GM19438 (cell line): ENCODE measurements at regions not wholly inside any gene's neighbourhood (a gene's known extent, or its start where the extent isn't known, plus 50 kb on each side); places are given as distances from the start of the nearest gene placed in this dataset.
"Not testable (repeated sequence)": the region's sequence is repeated elsewhere in the genome, so short reads cannot be mapped to it uniquely, and the experiment has no call there.

ENCODE experiments used
- ATAC-seq: cut with Tn5 transposase; IDR thresholded peaks from one replicate; pipeline ENCODE4 v1.9.1; 2021; ENCODE audit warnings: low read depth; ENCODE audit not compliant: unreplicated experiment

GRCh38 chr6:54541541-54541940, 233.3 kb downstream of the TINAG start:
- no peak for ATAC-seq

DNA sequence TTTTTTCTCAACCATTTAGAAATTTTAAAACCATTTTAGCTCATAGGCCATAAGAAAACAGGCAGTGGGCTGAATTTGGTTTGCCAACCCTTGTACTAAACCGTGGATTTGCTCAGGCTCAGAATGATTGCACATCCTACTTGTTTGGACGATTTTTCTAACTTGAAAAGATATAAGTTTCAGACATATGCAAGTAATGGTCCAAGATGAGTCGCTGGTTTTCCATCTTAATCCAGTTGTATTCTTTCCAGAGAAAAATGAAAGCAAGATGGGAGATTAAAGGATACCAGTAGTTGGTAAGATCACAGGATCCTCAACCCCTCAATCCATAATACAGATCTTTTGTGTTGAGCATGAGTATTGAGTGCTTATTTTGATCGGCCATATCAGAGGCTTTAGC, 250.9 kb downstream of the TINAG start:
- no peak for ATAC-seq

DNA sequence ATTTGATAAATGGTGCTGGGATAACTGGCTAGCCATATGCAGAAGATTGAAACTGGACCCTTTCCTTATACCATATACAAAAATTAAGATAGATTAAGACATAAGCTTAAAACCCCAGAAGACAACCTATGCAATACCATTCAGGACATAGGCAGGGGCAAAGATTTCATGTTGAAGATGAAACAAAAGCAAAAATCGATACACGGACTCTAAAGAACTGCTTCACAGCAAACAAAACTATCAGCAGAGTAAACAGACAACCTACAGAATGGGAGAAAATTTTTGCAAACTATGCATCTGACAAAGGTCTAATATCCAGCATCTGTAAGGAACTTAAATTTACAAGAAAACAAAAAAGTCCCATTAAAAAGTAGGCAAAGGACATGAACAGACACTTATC, 255.9 kb downstream of the TINAG start:
- not testable (repeated sequence) for ATAC-seq

GRCh38 chr6:54574671-54575070, 266.4 kb downstream of the TINAG start:
- ATAC-seq: no peak

DNA sequence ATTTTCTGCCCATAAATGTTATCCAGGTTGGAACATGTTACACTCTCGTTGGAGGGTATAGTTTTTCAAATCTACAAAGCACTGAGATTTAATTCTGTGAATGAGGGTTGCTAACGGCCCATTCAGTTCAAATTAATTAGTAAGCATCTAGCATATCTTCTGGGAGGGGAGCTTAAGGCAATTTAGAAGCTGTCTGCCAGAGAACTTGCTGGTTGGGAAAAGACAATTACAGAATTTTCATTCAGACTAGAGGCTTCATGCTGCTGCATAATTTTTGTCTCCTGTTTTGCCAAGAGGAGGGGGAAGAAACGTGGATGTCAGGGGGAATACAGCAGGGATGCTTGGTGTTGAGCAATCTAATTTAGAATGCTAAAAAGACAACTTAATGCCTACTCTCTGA, 268.3 kb upstream of the FAM83B start:
- ATAC-seq: no peak

- ATAC-seq: no peak
These were observed 267.6 kb upstream of the FAM83B start for GRCh38 chr6:54579011-54579410.

GRCh38 chr6:54586251-54586650, 260.3 kb upstream of the FAM83B start:
- ATAC-seq: no peak

DNA sequence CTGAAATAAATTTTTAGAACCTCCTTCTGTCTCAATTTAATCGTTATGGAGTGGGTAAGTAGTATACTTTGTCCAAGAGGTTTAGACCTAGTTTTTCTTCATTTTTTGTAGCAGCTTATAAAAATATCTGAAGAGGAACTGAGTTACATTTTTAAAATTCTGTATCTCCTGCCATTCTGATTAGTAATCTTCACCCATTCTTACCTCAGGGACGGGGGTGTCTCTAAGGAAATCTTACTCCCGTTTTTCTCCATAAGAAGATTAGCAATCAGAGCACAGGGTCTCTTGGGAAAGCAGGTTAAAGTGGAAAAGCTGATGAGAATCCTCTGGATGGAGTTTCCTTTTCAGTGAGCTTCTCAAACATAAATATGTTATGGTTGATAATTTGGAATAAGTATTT, 259.3 kb upstream of the FAM83B start:
- ATAC-seq: no peak

GRCh38 chr6:54588176-54588575, 258.4 kb upstream of the FAM83B start:
- no peak for ATAC-seq

GRCh38 chr6:54595844-54596243, 250.7 kb upstream of the FAM83B start:
- no peak for ATAC-seq

DNA sequence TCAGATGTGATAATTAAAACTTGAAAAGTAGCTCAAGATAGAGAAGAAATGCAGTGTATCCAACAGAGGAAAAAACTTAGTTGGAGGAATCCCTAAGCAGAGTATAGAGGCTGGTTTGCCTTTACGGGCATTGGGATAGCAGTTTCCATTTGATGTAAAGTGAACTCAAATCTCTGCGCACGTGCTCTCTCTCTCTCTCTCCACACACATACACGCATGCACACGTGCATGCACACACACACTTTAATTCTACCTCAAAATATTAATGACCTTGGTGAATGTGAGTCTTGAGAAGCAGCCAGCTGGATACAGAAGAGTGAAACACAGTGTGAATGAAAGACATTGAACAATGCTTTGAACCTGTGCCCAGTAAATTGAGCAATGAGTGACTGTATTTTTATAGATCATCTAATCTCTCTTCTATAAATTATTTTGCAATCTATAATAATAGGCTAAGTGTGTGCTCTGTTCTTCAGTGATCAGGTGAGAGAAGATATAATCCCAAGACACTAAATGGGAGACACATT, 247.7 kb upstream of the FAM83B start:
- ATAC-seq: no peak

DNA sequence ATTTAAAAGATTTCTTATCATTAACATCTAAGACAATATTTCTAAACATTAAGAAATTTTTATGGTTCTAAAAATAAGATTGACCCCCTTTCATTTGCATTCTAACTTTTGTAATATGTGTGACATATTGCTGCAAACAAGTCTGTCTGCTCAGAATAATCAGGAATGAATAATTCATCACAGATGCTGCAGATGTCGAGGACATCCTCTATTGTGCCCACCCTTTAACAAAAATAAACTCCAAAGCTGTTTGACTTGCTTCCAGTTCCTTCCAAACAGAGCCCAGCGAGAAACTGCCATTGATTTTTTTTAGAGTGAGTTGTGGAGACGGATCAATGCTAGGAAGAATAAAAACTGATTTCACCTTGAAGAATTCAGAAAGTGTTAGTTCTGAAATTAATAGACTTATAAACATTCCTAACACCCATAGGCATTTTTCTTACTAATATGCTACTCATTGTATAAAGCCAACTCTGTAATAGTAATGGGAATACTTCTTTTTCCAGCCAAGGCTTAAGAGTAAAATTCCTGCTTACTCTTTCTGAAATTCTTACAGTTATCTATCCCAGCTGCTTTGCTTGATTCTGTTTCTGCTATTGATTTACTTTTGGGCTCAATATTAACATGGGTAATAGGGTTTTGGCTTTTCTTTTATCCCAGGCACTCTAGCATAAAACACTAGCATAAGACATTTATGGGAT, 244.8 kb upstream of the FAM83B start:
- ATAC-seq: no peak

- no peak for ATAC-seq
These were observed 244.0 kb upstream of the FAM83B start for GRCh38 chr6:54602591-54602990.

DNA sequence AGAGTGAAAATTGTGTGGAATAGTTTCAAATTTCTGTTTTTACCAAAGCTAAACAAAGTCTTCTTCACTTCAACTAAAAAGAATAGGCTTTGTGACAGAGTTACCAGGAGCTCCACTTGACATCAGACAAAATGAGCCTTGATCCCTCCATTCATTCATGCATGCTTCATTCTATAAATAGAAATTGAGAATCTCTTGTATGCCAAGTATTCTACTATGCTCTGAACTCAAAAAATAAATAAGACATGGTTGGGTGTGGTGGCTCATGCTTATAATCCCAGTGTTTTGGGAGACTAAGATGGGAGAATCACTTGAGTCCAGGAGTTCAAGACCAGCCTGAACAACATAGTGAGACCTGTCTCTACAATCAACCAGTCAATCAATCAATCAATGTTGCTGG, 236.6 kb upstream of the FAM83B start:
- ATAC-seq: no peak

DNA sequence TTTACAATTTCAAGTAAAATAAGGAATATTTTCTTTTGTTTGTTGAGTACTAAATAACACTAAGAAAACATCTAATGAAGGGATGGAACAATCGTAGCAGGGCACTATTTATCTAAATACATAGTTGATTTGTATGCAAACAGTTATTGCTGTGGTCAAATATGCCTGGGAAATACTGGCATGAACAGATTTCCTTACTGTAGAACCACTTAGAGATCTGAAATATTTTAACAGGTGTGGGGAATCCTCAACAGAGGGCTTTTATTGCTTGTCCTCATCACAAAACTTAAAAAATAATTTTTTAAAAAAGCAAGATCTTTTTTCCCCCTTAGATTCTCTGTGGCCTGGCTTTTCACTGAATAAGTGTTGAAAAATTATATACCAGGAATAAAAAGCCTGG, 233.0 kb upstream of the FAM83B start:
- ATAC-seq: no peak

- ATAC-seq: no peak
These were observed 231.9 kb upstream of the FAM83B start for GRCh38 chr6:54614499-54615195.

- ATAC-seq: no peak
These were observed 228.8 kb upstream of the FAM83B start for GRCh38 chr6:54617730-54618129.

GRCh38 chr6:54618572-54618971, 228.0 kb upstream of the FAM83B start:
- ATAC-seq: no peak

GRCh38 chr6:54619102-54619501, 227.5 kb upstream of the FAM83B start:
- no peak for ATAC-seq

- ATAC-seq: no peak
These were observed 225.3 kb upstream of the FAM83B start for GRCh38 chr6:54621285-54621684.

DNA sequence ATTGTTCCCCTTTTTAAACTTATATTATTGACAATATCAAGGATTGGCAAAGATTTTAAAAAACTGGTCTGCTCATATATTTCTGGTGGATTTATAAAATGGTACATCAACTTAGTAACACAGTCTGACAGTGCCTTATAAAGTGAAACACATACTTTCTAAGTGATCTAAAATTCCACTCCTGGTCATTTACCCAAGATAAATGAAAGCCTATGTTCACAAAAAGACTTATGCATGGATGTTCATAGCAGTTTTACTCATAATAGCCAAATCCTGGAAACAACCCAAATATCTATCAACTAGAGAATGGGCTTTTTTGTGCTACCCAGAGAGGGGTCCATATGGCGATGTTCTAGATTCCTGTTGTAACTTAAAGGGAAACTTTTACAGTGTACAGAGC, 222.4 kb upstream of the FAM83B start:
- no peak for ATAC-seq

DNA sequence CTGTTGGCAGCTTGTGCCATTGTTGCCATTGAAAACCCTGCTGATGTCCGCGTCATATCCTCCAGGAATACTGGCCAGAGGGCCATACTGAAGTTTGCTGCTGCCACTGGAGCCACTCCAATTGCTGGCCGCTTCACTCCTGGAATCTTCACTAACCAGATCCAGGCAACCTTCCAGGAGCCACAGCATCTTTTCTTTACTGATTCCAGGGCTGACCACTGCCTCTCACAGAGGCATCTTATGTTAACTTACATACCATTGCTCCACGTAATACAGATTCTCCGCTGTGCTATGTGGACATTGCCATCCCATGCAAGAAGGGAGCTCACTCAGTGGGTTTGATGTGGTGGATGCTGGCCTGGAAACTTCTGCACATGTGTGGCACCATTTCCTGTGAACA, 221.8 kb upstream of the FAM83B start:
- ATAC-seq: no peak
